HFFc6 (cell line): ENCODE measurements at regions not wholly inside any gene's neighbourhood (a gene's known extent, or its start where the extent isn't known, plus 50 kb on each side); places are given as distances from the start of the nearest gene placed in this dataset.
A peak's percentile ranks its signal among the peaks of the same experiment; 100 is the strongest.

Source experiments
- DNase-seq: peaks from one replicate; pipeline ENCODE4 v3.0.0-alpha.2; 2018
- H3K27ac Mint-ChIP-seq: 2 replicates; pipeline ENCODE4 v1.8.0; 2020; ENCODE audit warnings: mild to moderate bottlenecking, mixed read lengths
- H3K27me3 Mint-ChIP-seq: 2 replicates; pipeline ENCODE4 v1.8.0; 2021; ENCODE audit warnings: mild to moderate bottlenecking, moderate library complexity, mixed read lengths; ENCODE audit not compliant: insufficient read depth
- H3K36me3 Mint-ChIP-seq: 2 replicates; pipeline ENCODE4 v1.8.0; 2021; ENCODE audit warnings: low read depth, mixed read lengths
- H3K4me1 Mint-ChIP-seq: 2 replicates; pipeline ENCODE4 v1.8.0; 2020; ENCODE audit warnings: low read depth, mixed read lengths
- H3K4me3 Mint-ChIP-seq: 2 replicates; pipeline ENCODE4 v1.8.0; 2020; ENCODE audit warnings: mild to moderate bottlenecking, moderate library complexity, mixed read lengths
- H3K9me3 Mint-ChIP-seq: 2 replicates; pipeline ENCODE4 v1.8.0; 2020; ENCODE audit warnings: mild to moderate bottlenecking, mixed read lengths
- CTCF ChIP-seq: fragments of 200-600 bp; sonication (generic); IDR thresholded peaks from 2 replicates; pipeline ENCODE4 v1.5.0; 2021; ENCODE audit warnings: antibody characterized with exemption, mild to moderate bottlenecking

- no peaks in the 10 kb centered on the region for H3K9me3 Mint-ChIP-seq
- peaks cover 3% of the 10 kb centered on the region; the same call in 1 of the 2 replicates for H3K27me3 Mint-ChIP-seq
- no peaks in the 10 kb centered on the region for H3K36me3 Mint-ChIP-seq
- H3K4me1 Mint-ChIP-seq = peaks cover 59% of the 10 kb centered on the region
- H3K4me3 Mint-ChIP-seq = no peak overlapping the region
- H3K27ac Mint-ChIP-seq = no peak overlapping the region
- no peak for DNase-seq
- TF ChIP-seq CTCF = no peak
These were observed 125.5 kb upstream of the RAI14 start for GRCh38 chr5:34530637-34531036.

GRCh38 chr5:34531751-34532360 lies 124.3 kb upstream of the RAI14 start:
- peak overlapping the region; percentile 48 for H3K27ac Mint-ChIP-seq
- peaks cover 3% of the 10 kb centered on the region; the same call in 1 of the 2 replicates for H3K27me3 Mint-ChIP-seq
- H3K9me3 Mint-ChIP-seq = no peaks in the 10 kb centered on the region
- no peaks in the 10 kb centered on the region for H3K36me3 Mint-ChIP-seq
- peak overlapping the region; percentile 11; the same call in 1 of the 2 replicates for H3K4me3 Mint-ChIP-seq
- peaks cover 71% of the 10 kb centered on the region for H3K4me1 Mint-ChIP-seq
- no peak for DNase-seq
- TF ChIP-seq CTCF = no peak

GRCh38 chr5:34533582-34534522 lies 122.3 kb upstream of the RAI14 start:
- H3K4me1 Mint-ChIP-seq = peaks cover 79% of the 10 kb centered on the region
- no peak for TF ChIP-seq CTCF
- DNase-seq = peak; percentile 89
- H3K4me3 Mint-ChIP-seq = peak overlapping the region; percentile 62
- peaks cover 3% of the 10 kb centered on the region; the same call in 1 of the 2 replicates for H3K27me3 Mint-ChIP-seq
- H3K36me3 Mint-ChIP-seq = no peaks in the 10 kb centered on the region
- H3K9me3 Mint-ChIP-seq = no peaks in the 10 kb centered on the region
- peak overlapping the region; percentile 96 for H3K27ac Mint-ChIP-seq

DNA sequence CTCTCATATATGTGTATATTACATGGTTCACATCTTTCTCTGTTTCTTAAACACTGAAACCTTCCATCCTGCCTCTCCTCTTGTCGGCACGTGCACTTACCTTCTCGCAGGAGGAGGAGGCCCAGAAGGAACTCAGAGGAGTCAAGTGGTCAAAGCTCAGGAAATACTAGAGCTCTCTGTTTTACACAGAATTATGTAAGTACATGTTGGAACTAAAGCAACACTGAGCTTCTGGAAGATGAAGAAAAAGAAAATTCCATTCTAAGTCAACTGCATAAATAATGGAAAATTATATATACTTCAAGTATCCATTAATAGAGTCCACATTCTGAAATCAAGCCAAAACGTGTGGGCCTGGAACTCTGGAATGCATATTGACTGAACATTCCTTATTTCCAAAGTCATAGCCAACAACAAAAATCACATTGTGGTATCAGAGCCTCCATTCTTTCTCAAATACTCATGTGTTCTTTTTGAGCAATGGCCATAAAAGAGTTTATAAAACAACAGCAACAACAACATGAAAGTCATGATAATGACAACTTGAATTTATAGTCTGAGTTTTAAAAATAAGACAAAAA lies 121.5 kb upstream of the RAI14 start:
- DNase-seq = peak; percentile 96
- peaks cover 75% of the 10 kb centered on the region for H3K4me1 Mint-ChIP-seq
- H3K27ac Mint-ChIP-seq = peak overlapping the region; percentile 96
- no peak for TF ChIP-seq CTCF
- H3K36me3 Mint-ChIP-seq = no peaks in the 10 kb centered on the region
- H3K9me3 Mint-ChIP-seq = no peaks in the 10 kb centered on the region
- peak overlapping the region; percentile 67 for H3K4me3 Mint-ChIP-seq
- peaks cover 3% of the 10 kb centered on the region; the same call in 1 of the 2 replicates for H3K27me3 Mint-ChIP-seq

DNA sequence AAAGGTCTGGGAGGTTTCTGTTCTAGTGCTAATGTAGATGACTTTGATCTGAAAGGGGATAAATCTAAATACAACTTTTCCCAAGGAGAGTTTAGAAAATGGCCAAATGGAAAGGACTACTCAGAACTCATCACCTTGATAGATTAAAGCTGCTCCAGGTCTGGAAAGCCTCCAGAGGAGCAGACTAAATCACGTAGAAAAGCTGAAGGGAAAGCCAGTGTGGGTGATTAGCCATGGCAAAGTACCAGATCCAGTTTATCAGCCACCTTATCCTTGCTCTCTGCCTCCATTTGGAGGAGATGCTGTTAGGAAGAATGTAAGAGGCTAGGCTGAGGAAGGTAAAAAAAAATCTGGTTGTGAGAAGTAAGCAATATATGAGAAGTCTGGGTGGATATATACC lies 120.7 kb upstream of the RAI14 start:
- peaks cover 3% of the 10 kb centered on the region; the same call in 1 of the 2 replicates for H3K27me3 Mint-ChIP-seq
- peak overlapping the region; percentile 96 for H3K27ac Mint-ChIP-seq
- no peaks in the 10 kb centered on the region for H3K9me3 Mint-ChIP-seq
- DNase-seq = no peak
- TF ChIP-seq CTCF = no peak
- H3K4me3 Mint-ChIP-seq = peak overlapping the region; percentile 67; the same call in 1 of the 2 replicates
- no peaks in the 10 kb centered on the region for H3K36me3 Mint-ChIP-seq
- peaks cover 70% of the 10 kb centered on the region for H3K4me1 Mint-ChIP-seq
